H1 (cell line): ENCODE measurements at regions not wholly inside any gene's neighbourhood (a gene's known extent, or its start where the extent isn't known, plus 50 kb on each side); places are given as distances from the start of the nearest gene placed in this dataset.

Experiments used
- BACH1 ChIP-seq: IDR thresholded peaks from 2 replicates; pipeline ENCODE4 v1.6.1; 2012; ENCODE audit warnings: low read length, improper control_type of control experiment
- NANOG ChIP-seq: IDR thresholded peaks from 2 replicates; pipeline ENCODE4 v1.6.1; 2011; ENCODE audit warnings: low read length, low read depth, mild to moderate bottlenecking, inconsistent platforms; ENCODE audit not compliant: insufficient read depth, poor library complexity, severe bottlenecking
- NRF1 ChIP-seq: IDR thresholded peaks from 2 replicates; pipeline ENCODE4 v1.6.1; 2011; ENCODE audit warnings: mild to moderate bottlenecking, low read depth, low read length, improper control_type of control experiment
- SIRT6 ChIP-seq: IDR thresholded peaks from one replicate; pipeline ENCODE4 v1.7.1; 2012; ENCODE audit warnings: low read length, inconsistent platforms

- TF ChIP-seq NRF1, result no peak
- TF ChIP-seq SIRT6, result no peak
- TF ChIP-seq BACH1, result peak; percentile 71; the same call in 1 of the 2 replicates
- peak; percentile 76 for TF ChIP-seq NANOG
Measured at GRCh38 chr12:124504273-124505000, 63.0 kb downstream of the NCOR2 start (continued).
